ENCODE measurements at regions not wholly inside any gene's neighbourhood (a gene's known extent, or its start where the extent isn't known, plus 50 kb on each side); places are given as distances from the start of the nearest gene placed in this dataset.

DNA sequence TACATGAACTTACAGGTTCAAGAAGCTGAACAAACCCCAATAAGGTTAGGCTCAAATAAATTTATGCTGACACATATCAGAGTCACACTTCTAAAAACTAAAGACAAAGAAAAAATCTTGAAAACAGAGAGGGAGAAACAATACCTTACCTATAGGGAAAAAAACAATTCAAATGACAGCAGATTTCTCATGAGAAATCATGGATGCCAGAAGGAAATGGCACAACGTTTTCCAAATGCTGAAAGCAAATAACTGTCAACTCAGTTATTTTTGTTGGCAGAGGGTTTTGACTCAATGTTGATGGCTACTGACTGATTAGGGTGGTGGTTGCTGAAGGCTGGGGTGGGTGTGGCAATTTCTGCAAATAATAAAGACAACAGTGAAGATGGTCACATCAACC is 239.4 kb downstream of the ARHGAP12 start:
- POLR2A ChIA-PET: no interaction called here
- CTCF ChIA-PET: no interaction called here
- H3K4me3 ChIP-seq (ENCODE audit: low read depth, low read length): no peak overlapping the region
- H3K9me3 ChIP-seq (ENCODE audit: control insufficient read depth, insufficient read depth, low read depth, low read length): no peaks in the 10 kb centered on the region
- TF ChIP-seq YY2 (tag by site-specific recombination; IDR thresholded peaks at IDR 0.05) (no peak), TRIM28 (IDR thresholded peaks at IDR 0.05; ENCODE audit: borderline replicate concordance, low read length) (peak; percentile 64; the same call in 1 of the 2 replicates), SETDB1 (IDR thresholded peaks at IDR 0.05; ENCODE audit: insufficient read length, low read length) (peak; percentile 78)
- no peak overlapping the region for H3K27ac ChIP-seq (ENCODE audit: extremely low read depth, low read depth, low read length)
- no peaks in the 10 kb centered on the region for H3K4me1 ChIP-seq (ENCODE audit: control insufficient read depth, insufficient read depth, low read length)
- H3K36me3 ChIP-seq (ENCODE audit: control insufficient read depth in 2 of 2, insufficient read depth in 1 of 2, low read length in 2 of 2): no peaks in the 10 kb centered on the region

DNA sequence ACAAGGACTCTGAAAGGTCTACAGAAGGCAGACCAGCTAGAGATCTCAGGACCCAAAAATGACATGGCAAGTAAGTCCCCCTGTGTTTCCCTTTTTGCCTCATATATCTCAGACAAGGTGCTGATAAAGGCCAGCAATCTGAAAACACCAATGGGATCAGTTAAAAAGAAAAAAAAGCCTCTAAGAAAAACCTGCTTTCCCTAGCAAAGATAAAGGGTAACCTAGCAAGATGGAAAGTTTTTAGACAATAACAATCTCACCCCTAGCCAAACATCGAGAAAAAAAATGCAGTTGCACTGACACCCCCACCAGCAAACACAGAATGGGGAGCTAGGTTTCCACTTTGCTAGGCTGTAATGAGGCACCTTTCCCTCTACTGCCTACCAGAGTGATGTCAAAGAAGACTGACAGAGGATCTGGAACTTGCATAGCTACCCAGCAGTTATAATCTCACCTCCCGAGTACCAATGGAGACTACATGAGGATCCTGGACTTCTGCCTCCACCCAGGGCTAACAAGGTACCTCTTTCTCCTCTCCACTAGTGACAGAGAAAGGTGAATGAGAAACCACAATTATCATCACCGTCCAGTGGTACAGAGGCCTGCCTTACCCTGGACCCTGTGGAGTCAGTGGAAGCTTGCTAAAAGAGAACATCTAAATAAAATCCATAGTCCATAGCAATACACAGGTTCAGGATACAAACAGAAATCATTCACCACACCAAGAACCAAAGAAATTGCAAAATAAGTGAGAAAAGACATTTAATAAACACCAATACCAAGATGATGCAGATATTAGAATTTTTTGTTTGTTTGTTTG is 240.8 kb downstream of the ARHGAP12 start:
- POLR2A ChIA-PET: no interaction called here
- Histone ChIP-seq H3K9me3 (ENCODE audit: control insufficient read depth, insufficient read depth, low read depth, low read length) (no peaks in the 10 kb centered on the region), H3K36me3 (ENCODE audit: control insufficient read depth in 2 of 2, insufficient read depth in 1 of 2, low read length in 2 of 2) (no peaks in the 10 kb centered on the region), H3K4me1 (ENCODE audit: control insufficient read depth, insufficient read depth, low read length) (no peaks in the 10 kb centered on the region), H3K27ac (ENCODE audit: extremely low read depth, low read depth, low read length) (no peak overlapping the region), H3K4me3 (ENCODE audit: low read depth, low read length) (no peak overlapping the region)
- no peak for TF ChIP-seq ZNF157 (tag by site-specific recombination; IDR thresholded peaks at IDR 0.05)
- TF ChIP-seq ZNF391 (tag by site-specific recombination; IDR thresholded peaks at IDR 0.05; ENCODE audit: borderline replicate concordance, low read depth): no peak
- TF ChIP-seq ZNF785 (tag by site-specific recombination; IDR thresholded peaks at IDR 0.05): no peak
- TF ChIP-seq ZBTB44 (tag by site-specific recombination; IDR thresholded peaks at IDR 0.05): no peak
- no peak for TF ChIP-seq REPIN1 (tag by site-specific recombination; IDR thresholded peaks at IDR 0.05; ENCODE audit: low read depth)
- CTCF ChIA-PET: no interaction called here

DNA sequence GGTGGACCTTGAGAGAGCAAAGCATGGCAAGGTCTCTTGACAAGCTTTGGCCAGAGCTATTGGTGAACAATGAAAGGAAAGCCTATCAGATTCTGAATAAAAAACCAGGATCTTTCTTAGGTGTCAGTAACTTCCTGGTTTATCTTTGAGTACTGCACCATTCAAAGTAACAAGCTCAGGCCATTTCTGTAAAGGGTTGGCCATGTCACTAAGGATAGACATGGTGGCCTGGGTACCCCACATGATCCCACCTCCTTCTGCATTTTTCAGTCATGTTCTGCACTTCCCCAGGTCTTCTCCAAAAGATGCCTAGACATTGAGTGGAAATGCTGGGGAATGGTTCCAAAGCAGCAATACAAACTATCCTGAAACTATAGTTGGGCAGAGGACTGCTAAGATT is 242.0 kb downstream of the ARHGAP12 start:
- ChIA-PET CTCF (no interaction called here), POLR2A (no interaction called here)
- Histone ChIP-seq H3K9me3 (ENCODE audit: control insufficient read depth, insufficient read depth, low read depth, low read length) (no peaks in the 10 kb centered on the region), H3K4me1 (ENCODE audit: control insufficient read depth, insufficient read depth, low read length) (no peaks in the 10 kb centered on the region), H3K4me3 (ENCODE audit: low read depth, low read length) (no peak overlapping the region), H3K36me3 (ENCODE audit: control insufficient read depth in 2 of 2, insufficient read depth in 1 of 2, low read length in 2 of 2) (no peaks in the 10 kb centered on the region), H3K27ac (ENCODE audit: extremely low read depth, low read depth, low read length) (no peak overlapping the region)
- TF ChIP-seq ZNF571 (tag by site-specific recombination; IDR thresholded peaks at IDR 0.05) (no peak), ZNF473 (tag by site-specific recombination; IDR thresholded peaks at IDR 0.05) (no peak), ZSCAN4 (tag by site-specific recombination; IDR thresholded peaks at IDR 0.05) (no peak), BCL11A (tag by site-specific recombination; IDR thresholded peaks at IDR 0.05; ENCODE audit: low read depth) (no peak)
- TF ChIP-seq, protein P1, sequence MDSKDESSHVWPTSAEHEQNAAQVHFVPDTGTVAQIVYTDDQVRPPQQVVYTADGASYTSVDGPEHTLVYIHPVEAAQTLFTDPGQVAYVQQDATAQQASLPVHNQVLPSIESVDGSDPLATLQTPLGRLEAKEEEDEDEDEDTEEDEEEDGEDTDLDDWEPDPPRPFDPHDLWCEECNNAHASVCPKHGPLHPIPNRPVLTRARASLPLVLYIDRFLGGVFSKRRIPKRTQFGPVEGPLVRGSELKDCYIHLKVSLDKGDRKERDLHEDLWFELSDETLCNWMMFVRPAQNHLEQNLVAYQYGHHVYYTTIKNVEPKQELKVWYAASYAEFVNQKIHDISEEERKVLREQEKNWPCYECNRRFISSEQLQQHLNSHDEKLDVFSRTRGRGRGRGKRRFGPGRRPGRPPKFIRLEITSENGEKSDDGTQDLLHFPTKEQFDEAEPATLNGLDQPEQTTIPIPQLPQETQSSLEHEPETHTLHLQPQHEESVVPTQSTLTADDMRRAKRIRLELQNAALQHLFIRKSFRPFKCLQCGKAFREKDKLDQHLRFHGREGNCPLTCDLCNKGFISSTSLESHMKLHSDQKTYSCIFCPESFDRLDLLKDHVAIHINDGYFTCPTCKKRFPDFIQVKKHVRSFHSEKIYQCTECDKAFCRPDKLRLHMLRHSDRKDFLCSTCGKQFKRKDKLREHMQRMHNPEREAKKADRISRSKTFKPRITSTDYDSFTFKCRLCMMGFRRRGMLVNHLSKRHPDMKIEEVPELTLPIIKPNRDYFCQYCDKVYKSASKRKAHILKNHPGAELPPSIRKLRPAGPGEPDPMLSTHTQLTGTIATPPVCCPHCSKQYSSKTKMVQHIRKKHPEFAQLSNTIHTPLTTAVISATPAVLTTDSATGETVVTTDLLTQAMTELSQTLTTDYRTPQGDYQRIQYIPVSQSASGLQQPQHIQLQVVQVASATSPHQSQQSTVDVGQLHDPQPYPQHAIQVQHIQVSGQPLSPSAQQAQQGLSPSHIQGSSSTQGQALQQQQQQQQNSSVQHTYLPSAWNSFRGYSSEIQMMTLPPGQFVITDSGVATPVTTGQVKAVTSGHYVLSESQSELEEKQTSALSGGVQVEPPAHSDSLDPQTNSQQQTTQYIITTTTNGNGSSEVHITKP (tag by site-specific recombination; IDR thresholded peaks at IDR 0.05): no peak

All from HEK293 (cell line).